ENCODE measurements at regions not wholly inside any gene's neighbourhood (a gene's known extent, or its start where the extent isn't known, plus 50 kb on each side); places are given as distances from the start of the nearest gene placed in this dataset.

- no peak overlapping the region for H3K4me3 Mint-ChIP-seq (ENCODE audit: unreplicated experiment)
- Histone ChIP-seq H3K9me3 (no peaks in the 10 kb centered on the region), H3K4me1 (peaks cover 8% of the 10 kb centered on the region), H3K4me3 (ENCODE audit: low read depth, low read length) (no peak overlapping the region), H3K36me3 (ENCODE audit: control insufficient read depth, insufficient read depth, low read length) (no peaks in the 10 kb centered on the region), H3K27me3 (replicated peaks; ENCODE audit: control insufficient read depth, insufficient read depth, low read length) (no peaks in the 10 kb centered on the region)
- intact Hi-C loops (cut with micrococcal nuclease; ENCODE audit: unreplicated experiment): no loop called here
- peaks cover 10% of the 10 kb centered on the region for H3K9me3 Mint-ChIP-seq (ENCODE audit: unreplicated experiment)
- TF ChIP-seq CTCF (IDR thresholded peaks at IDR 0.05; ENCODE audit: insufficient read depth in 1 of 2, low read depth in 1 of 2, low read length in 1 of 2, severe bottlenecking in 1 of 2, unreplicated experiment in 1 of 2): no peak
- H3K27me3 Mint-ChIP-seq (ENCODE audit: insufficient read depth, unreplicated experiment): peaks cover 1% of the 10 kb centered on the region
- CTCF ChIA-PET: no interaction called here
- BruUV-seq (replicated peaks): no TSS peak
- H3K27ac Mint-ChIP-seq (ENCODE audit: unreplicated experiment): no peak overlapping the region
- no peak for DNase-seq
- H3K4me1 Mint-ChIP-seq (ENCODE audit: low read depth, unreplicated experiment): peaks cover 21% of the 10 kb centered on the region
- POLR2A ChIA-PET: no interaction called here
- H3K36me3 Mint-ChIP-seq (ENCODE audit: insufficient read depth, unreplicated experiment): peaks cover 6% of the 10 kb centered on the region
Observed at GRCh38 chr10:125555267-125555666, 127.7 kb downstream of the TEX36 start.

GRCh38 chr10:125554753-125555152 lies 128.2 kb downstream of the TEX36 start:
- Histone ChIP-seq H3K4me3 (ENCODE audit: low read depth, low read length) (no peak overlapping the region), H3K36me3 (ENCODE audit: control insufficient read depth, insufficient read depth, low read length) (no peaks in the 10 kb centered on the region), H3K27me3 (replicated peaks; ENCODE audit: control insufficient read depth, insufficient read depth, low read length) (no peaks in the 10 kb centered on the region), H3K9me3 (no peaks in the 10 kb centered on the region), H3K4me1 (peaks cover 8% of the 10 kb centered on the region)
- ChIA-PET CTCF (no interaction called here), POLR2A (no interaction called here)
- no peaks in the 10 kb centered on the region for H3K27me3 Mint-ChIP-seq (ENCODE audit: insufficient read depth, unreplicated experiment)
- H3K4me3 Mint-ChIP-seq (ENCODE audit: unreplicated experiment): no peak overlapping the region
- H3K4me1 Mint-ChIP-seq (ENCODE audit: low read depth, unreplicated experiment): peaks cover 21% of the 10 kb centered on the region
- intact Hi-C loops (cut with micrococcal nuclease; ENCODE audit: unreplicated experiment): no loop called here
- peaks cover 10% of the 10 kb centered on the region for H3K9me3 Mint-ChIP-seq (ENCODE audit: unreplicated experiment)
- H3K36me3 Mint-ChIP-seq (ENCODE audit: insufficient read depth, unreplicated experiment): peaks cover 6% of the 10 kb centered on the region
- BruUV-seq (replicated peaks): no TSS peak
- DNase-seq: no peak
- H3K27ac Mint-ChIP-seq (ENCODE audit: unreplicated experiment): no peak overlapping the region
- TF ChIP-seq CTCF (IDR thresholded peaks at IDR 0.05; ENCODE audit: insufficient read depth in 1 of 2, low read depth in 1 of 2, low read length in 1 of 2, severe bottlenecking in 1 of 2, unreplicated experiment in 1 of 2): no peak

GRCh38 chr10:125554016-125554703 lies 128.8 kb downstream of the TEX36 start:
- intact Hi-C loops (cut with micrococcal nuclease; ENCODE audit: unreplicated experiment): no loop called here
- peaks cover 8% of the 10 kb centered on the region for H3K4me1 ChIP-seq
- H3K27ac Mint-ChIP-seq (ENCODE audit: unreplicated experiment): no peak overlapping the region
- no peaks in the 10 kb centered on the region for H3K27me3 ChIP-seq (replicated peaks; ENCODE audit: control insufficient read depth, insufficient read depth, low read length)
- CTCF ChIA-PET: no interaction called here
- no peaks in the 10 kb centered on the region for H3K27me3 Mint-ChIP-seq (ENCODE audit: insufficient read depth, unreplicated experiment)
- H3K36me3 ChIP-seq (ENCODE audit: control insufficient read depth, insufficient read depth, low read length): no peaks in the 10 kb centered on the region
- no peak for TF ChIP-seq CTCF (IDR thresholded peaks at IDR 0.05; ENCODE audit: insufficient read depth in 1 of 2, low read depth in 1 of 2, low read length in 1 of 2, severe bottlenecking in 1 of 2, unreplicated experiment in 1 of 2)
- H3K36me3 Mint-ChIP-seq (ENCODE audit: insufficient read depth, unreplicated experiment): peaks cover 6% of the 10 kb centered on the region
- H3K9me3 ChIP-seq: no peaks in the 10 kb centered on the region
- H3K4me3 Mint-ChIP-seq (ENCODE audit: unreplicated experiment): no peak overlapping the region
- H3K4me3 ChIP-seq (ENCODE audit: low read depth, low read length): no peak overlapping the region
- H3K4me1 Mint-ChIP-seq (ENCODE audit: low read depth, unreplicated experiment): peaks cover 21% of the 10 kb centered on the region
- H3K9me3 Mint-ChIP-seq (ENCODE audit: unreplicated experiment): peaks cover 10% of the 10 kb centered on the region
- no TSS peak for BruUV-seq (replicated peaks)
- no peak for DNase-seq
- POLR2A ChIA-PET: no interaction called here
